Keratinocyte (primary cell): ENCODE measurements at regions not wholly inside any gene's neighbourhood (a gene's known extent, or its start where the extent isn't known, plus 50 kb on each side); places are given as distances from the start of the nearest gene placed in this dataset.
"Not testable (repeated sequence)": the region's sequence is repeated elsewhere in the genome, so short reads cannot be mapped to it uniquely, and the experiment has no call there.

ENCODE experiments used
- DNase-seq: peaks from one replicate; pipeline ENCODE4 v3.0.0-alpha.2; 2011; ENCODE audit warnings: low read depth, missing footprints, low spot score
- FAIRE-seq: peaks from 2 replicates; lab custom pipeline; 2011; peaks lifted over from hg19 to GRCh38; lab: Jason Lieb, UNC
- H2AFZ ChIP-seq: 2 replicates; pipeline ENCODE4 v1.6.0; 2012; ENCODE audit warnings: low read length, control low read depth, inconsistent platforms; ENCODE audit not compliant: control insufficient read depth
- H3K27ac ChIP-seq: 2 replicates; pipeline ENCODE4 v1.5.1; 2011; ENCODE audit warnings: low read length; ENCODE audit not compliant: control insufficient read depth, insufficient read depth
- H3K27me3 ChIP-seq: 3 replicates; pipeline ENCODE4 v1.6.0; 2011; ENCODE audit warnings: low read length; ENCODE audit not compliant: control insufficient read depth, insufficient read depth; ENCODE audit errors: extremely low read depth
- H3K36me3 ChIP-seq, 2 experiments: 2 replicates in 1 of 2; 3 replicates in 1 of 2; pipeline ENCODE4 v1.5.1; 2011; ENCODE audit warnings: low read length in 2 of 2, mild to moderate bottlenecking in 1 of 2; ENCODE audit not compliant: control insufficient read depth in 2 of 2, insufficient read depth in 2 of 2; ENCODE audit errors: extremely low read depth in 1 of 2
- H3K4me1 ChIP-seq: 3 replicates; pipeline ENCODE4 v1.5.1; 2011; ENCODE audit warnings: low read length; ENCODE audit not compliant: control insufficient read depth, insufficient read depth; ENCODE audit errors: extremely low read depth
- H3K4me2 ChIP-seq: 3 replicates; pipeline ENCODE4 v1.6.0; 2011; ENCODE audit warnings: low read depth, low read length; ENCODE audit not compliant: control insufficient read depth, insufficient read depth; ENCODE audit errors: extremely low read depth
- H3K4me3 ChIP-seq, 3 experiments: fragments of 200-600 bp in 1 of 3; sonication (generic) in 1 of 3; 2 replicates in 2 of 3; 3 replicates in 1 of 3; pipeline ENCODE4 v1.5.1; 2011 to 2016; ENCODE audit warnings: low read length in 3 of 3, mild to moderate bottlenecking in 3 of 3, control low read depth in 2 of 3, inconsistent platforms in 1 of 3, low read depth in 1 of 3, mixed read lengths in 1 of 3, mixed run types in 1 of 3, moderate library complexity in 1 of 3; ENCODE audit not compliant: control insufficient read depth in 2 of 3, insufficient read depth in 2 of 3; ENCODE audit errors: extremely low read depth in 1 of 3
- H3K79me2 ChIP-seq: 2 replicates; pipeline ENCODE4 v1.6.0; 2012; ENCODE audit warnings: low read length; ENCODE audit not compliant: control insufficient read depth, insufficient read depth
- H3K9ac ChIP-seq: 3 replicates; pipeline ENCODE4 v1.6.0; 2011; ENCODE audit warnings: low read length; ENCODE audit not compliant: control insufficient read depth, insufficient read depth; ENCODE audit errors: extremely low read depth
- H3K9me1 ChIP-seq: 3 replicates; pipeline ENCODE4 v1.6.0; 2011; ENCODE audit warnings: low read length; ENCODE audit not compliant: control insufficient read depth, insufficient read depth; ENCODE audit errors: extremely low read depth
- H3K9me3 ChIP-seq: 2 replicates; pipeline ENCODE4 v1.5.1; 2012; ENCODE audit warnings: low read depth, low read length; ENCODE audit not compliant: control insufficient read depth
- H4K20me1 ChIP-seq: 3 replicates; pipeline ENCODE4 v1.6.0; 2011; ENCODE audit warnings: low read length; ENCODE audit not compliant: control insufficient read depth, insufficient read depth; ENCODE audit errors: extremely low read depth
- EZH2 ChIP-seq: IDR thresholded peaks from one replicate; pipeline ENCODE4 v1.6.1; 2012; ENCODE audit warnings: inconsistent platforms, mild to moderate bottlenecking, low read length, moderate library complexity
- dilution Hi-C: fragments of 300-500 bp; cut with MboI; formaldehyde crosslinking; loops from one replicate; pipeline ENCODE4 v1.7.0; 2020; ENCODE audit warnings: low sequenced_read_pairs; ENCODE audit not compliant: extremely low pct_ligation_motif_present
- TF ChIP-seq, protein P1 (sequence below), 3 experiments: IDR thresholded peaks in 1 of 3; conservative IDR thresholded peaks in 1 of 3; optimal IDR thresholded peaks in 1 of 3; 2 replicates in 2 of 3; 3 replicates in 1 of 3; pipeline versions ENCODE3 to v1.5.1; 2011; ENCODE audit warnings: low read length in 3 of 3, mild to moderate bottlenecking in 3 of 3, moderate library complexity in 2 of 3, control low read depth in 1 of 3, inconsistent platforms in 1 of 3; ENCODE audit not compliant: insufficient read depth in 2 of 3; ENCODE audit errors: extremely low read depth in 1 of 3

DNA sequence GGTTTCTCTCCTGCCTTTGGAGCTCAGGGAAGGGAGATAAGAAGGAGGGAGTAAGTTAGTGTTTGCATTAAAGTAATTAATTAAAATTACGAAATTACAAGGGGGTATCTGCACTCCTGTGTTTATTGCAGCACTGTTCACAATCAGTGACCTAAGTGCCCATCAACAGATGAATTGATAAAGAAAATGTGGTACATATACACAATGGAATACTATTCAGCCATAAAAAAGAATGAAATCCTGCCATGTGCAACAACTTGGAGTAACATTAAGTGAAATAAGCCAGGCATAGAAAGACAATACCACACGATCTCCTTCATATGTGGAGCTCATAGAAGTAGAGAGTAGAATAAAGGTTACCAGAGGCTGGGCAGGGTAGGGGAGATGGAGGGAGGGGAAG lies 202.0 kb downstream of the SHQ1 start:
- FAIRE-seq (no peak), DNase-seq (no peak)
- no peak overlapping the region for H3K4me3 ChIP-seq
- H3K79me2 ChIP-seq, result no peaks in the 10 kb centered on the region
- H3K4me1 ChIP-seq, result no peaks in the 10 kb centered on the region
- no peaks in the 10 kb centered on the region for H3K9me1 ChIP-seq
- no peak overlapping the region for H3K4me2 ChIP-seq
- dilution Hi-C loops, result no loop called here
- no peak overlapping the region for H3K9ac ChIP-seq
- no peaks in the 10 kb centered on the region for H3K27me3 ChIP-seq
- no peaks in the 10 kb centered on the region for H4K20me1 ChIP-seq
- H2AFZ ChIP-seq, result no peak overlapping the region
- H3K27ac ChIP-seq, result no peak overlapping the region
- H3K36me3 ChIP-seq, result no peaks in the 10 kb centered on the region
- H3K9me3 ChIP-seq, result no peaks in the 10 kb centered on the region
- TF ChIP-seq EZH2, result no peak
- TF ChIP-seq, protein P1, sequence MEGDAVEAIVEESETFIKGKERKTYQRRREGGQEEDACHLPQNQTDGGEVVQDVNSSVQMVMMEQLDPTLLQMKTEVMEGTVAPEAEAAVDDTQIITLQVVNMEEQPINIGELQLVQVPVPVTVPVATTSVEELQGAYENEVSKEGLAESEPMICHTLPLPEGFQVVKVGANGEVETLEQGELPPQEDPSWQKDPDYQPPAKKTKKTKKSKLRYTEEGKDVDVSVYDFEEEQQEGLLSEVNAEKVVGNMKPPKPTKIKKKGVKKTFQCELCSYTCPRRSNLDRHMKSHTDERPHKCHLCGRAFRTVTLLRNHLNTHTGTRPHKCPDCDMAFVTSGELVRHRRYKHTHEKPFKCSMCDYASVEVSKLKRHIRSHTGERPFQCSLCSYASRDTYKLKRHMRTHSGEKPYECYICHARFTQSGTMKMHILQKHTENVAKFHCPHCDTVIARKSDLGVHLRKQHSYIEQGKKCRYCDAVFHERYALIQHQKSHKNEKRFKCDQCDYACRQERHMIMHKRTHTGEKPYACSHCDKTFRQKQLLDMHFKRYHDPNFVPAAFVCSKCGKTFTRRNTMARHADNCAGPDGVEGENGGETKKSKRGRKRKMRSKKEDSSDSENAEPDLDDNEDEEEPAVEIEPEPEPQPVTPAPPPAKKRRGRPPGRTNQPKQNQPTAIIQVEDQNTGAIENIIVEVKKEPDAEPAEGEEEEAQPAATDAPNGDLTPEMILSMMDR (optimal IDR thresholded peaks at IDR 0.05 in 1 of 3, IDR thresholded peaks at IDR 0.05 in 1 of 3, conservative IDR thresholded peaks at IDR 0.05 in 1 of 3; ENCODE audit: extremely low read depth in 1 of 3, insufficient read depth in 2 of 3, low read length in 3 of 3), result no peak

DNA sequence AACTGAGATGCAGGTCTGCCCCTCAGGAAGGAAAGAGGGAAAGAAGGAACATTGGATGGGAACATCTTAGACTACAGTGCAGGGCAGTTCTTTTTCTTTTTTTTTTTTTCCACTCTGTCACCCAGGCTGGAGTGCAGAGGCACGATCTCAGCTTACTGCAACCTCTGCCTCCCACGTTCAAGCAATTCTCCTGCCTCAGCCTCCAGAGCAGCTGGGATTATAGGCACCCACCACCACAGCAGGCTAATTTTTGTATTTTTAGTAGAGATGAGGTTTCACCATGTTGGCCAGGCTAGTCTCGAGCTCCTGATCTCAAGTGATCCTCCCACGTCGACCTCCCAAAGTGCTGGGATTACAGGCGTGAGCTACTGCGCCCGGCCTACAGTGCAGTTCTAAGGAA lies 204.6 kb downstream of the SHQ1 start:
- H3K4me3 ChIP-seq, H3K9ac ChIP-seq, H3K4me2 ChIP-seq, H4K20me1 ChIP-seq, DNase-seq, H3K4me1 ChIP-seq, H3K9me3 ChIP-seq, H3K27ac ChIP-seq, H3K79me2 ChIP-seq, H3K27me3 ChIP-seq, FAIRE-seq, H3K36me3 ChIP-seq, H3K9me1 ChIP-seq, dilution Hi-C loops, H2AFZ ChIP-seq: not testable (repeated sequence)

DNA sequence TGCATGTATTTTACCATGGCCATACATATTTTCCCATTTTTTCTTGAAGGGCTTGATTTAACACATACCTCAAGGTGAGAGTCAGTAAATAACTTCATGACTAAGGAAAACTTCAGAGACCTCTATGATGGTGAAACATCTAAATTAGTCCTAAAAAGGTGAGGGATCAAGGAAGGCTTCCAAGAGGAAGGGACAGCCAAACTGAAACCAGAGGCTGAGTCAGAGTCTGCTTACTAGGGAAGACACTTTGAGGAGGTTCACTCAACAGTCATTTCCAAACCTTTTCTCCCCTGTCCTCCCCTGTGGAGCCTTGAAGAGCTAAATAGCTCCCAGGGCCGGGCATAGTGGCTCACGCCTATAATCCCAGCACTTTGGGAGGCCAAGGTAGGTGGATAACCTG lies 206.6 kb downstream of the SHQ1 start:
- peaks cover 4% of the 10 kb centered on the region for H3K27me3 ChIP-seq
- H3K27ac ChIP-seq, result no peak overlapping the region
- H3K9me1 ChIP-seq, result no peaks in the 10 kb centered on the region
- H3K9ac ChIP-seq, result no peak overlapping the region
- H3K4me1 ChIP-seq, result no peaks in the 10 kb centered on the region
- no peak overlapping the region for H3K4me2 ChIP-seq
- no peak overlapping the region for H2AFZ ChIP-seq
- no peaks in the 10 kb centered on the region for H3K9me3 ChIP-seq
- dilution Hi-C loops, result no loop called here
- H3K36me3 ChIP-seq, result no peaks in the 10 kb centered on the region
- TF ChIP-seq, protein P1 (optimal IDR thresholded peaks at IDR 0.05 in 1 of 3, IDR thresholded peaks at IDR 0.05 in 1 of 3, conservative IDR thresholded peaks at IDR 0.05 in 1 of 3; ENCODE audit: extremely low read depth in 1 of 3, insufficient read depth in 2 of 3, low read length in 3 of 3), result no peak
- TF ChIP-seq EZH2, result no peak
- FAIRE-seq, result no peak
- no peaks in the 10 kb centered on the region for H3K79me2 ChIP-seq
- DNase-seq, result no peak
- no peak overlapping the region for H3K4me3 ChIP-seq
- H4K20me1 ChIP-seq, result no peaks in the 10 kb centered on the region
